ENCODE measurements at regions not wholly inside any gene's neighbourhood (a gene's known extent, or its start where the extent isn't known, plus 50 kb on each side); places are given as distances from the start of the nearest gene placed in this dataset.

DNA sequence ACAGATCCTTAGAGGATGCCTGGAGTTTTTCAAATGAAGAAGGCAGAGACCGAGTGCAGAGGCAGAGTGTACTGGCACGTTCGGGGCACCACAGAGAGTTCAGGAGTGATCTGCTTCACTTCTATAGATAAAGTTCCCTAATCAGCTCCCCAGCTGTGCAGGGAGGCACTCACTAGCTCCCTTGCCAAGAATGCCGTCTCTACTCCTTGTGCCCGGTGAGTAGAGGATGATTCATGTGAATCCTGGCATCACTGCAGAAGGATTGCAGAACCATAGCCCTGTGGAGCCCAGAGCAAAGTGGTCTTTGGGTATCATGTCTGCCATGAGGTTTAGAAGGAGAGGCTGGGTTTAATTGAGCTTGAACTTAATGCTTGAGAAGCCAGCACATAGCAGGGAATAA lies 510.1 kb upstream of the RAB6C start:
- Histone ChIP-seq H3K36me3 (ENCODE audit: low read depth, missing control alignments) (no peaks in the 10 kb centered on the region), H3K27ac (no peak overlapping the region), H3K4me3 (no peak overlapping the region), H3K27me3 (no peaks in the 10 kb centered on the region), H3K4me1 (no peaks in the 10 kb centered on the region), H3K9me3 (no peaks in the 10 kb centered on the region)
- TF ChIP-seq, protein P1, sequence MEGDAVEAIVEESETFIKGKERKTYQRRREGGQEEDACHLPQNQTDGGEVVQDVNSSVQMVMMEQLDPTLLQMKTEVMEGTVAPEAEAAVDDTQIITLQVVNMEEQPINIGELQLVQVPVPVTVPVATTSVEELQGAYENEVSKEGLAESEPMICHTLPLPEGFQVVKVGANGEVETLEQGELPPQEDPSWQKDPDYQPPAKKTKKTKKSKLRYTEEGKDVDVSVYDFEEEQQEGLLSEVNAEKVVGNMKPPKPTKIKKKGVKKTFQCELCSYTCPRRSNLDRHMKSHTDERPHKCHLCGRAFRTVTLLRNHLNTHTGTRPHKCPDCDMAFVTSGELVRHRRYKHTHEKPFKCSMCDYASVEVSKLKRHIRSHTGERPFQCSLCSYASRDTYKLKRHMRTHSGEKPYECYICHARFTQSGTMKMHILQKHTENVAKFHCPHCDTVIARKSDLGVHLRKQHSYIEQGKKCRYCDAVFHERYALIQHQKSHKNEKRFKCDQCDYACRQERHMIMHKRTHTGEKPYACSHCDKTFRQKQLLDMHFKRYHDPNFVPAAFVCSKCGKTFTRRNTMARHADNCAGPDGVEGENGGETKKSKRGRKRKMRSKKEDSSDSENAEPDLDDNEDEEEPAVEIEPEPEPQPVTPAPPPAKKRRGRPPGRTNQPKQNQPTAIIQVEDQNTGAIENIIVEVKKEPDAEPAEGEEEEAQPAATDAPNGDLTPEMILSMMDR (IDR thresholded peaks at IDR 0.05) = no peak
- TF ChIP-seq POLR2A (IDR thresholded peaks at IDR 0.05) = no peak
- no peak for DNase-seq
- intact Hi-C loops (cut with DNase I; ENCODE audit: low total_unique reads) = no loop called here
- 59 to 64% methylated on average over 5 of the region's 5 CpGs for WGBS, 2 donors

GRCh38 chr2:129469871-129470270 lies 509.6 kb upstream of the RAB6C start:
- Histone ChIP-seq H3K27me3 (no peaks in the 10 kb centered on the region), H3K36me3 (ENCODE audit: low read depth, missing control alignments) (no peaks in the 10 kb centered on the region), H3K4me1 (no peaks in the 10 kb centered on the region), H3K27ac (no peak overlapping the region), H3K9me3 (no peaks in the 10 kb centered on the region), H3K4me3 (no peak overlapping the region)
- TF ChIP-seq, protein P1 (IDR thresholded peaks at IDR 0.05) = no peak
- no peak for TF ChIP-seq POLR2A (IDR thresholded peaks at IDR 0.05)
- 76 to 82% methylated on average over 5 of the region's 5 CpGs for whole genome bisulfite sequencing, 2 donors
- no peak for DNase-seq
- intact Hi-C loops (cut with DNase I; ENCODE audit: low total_unique reads) = no loop called here

DNA sequence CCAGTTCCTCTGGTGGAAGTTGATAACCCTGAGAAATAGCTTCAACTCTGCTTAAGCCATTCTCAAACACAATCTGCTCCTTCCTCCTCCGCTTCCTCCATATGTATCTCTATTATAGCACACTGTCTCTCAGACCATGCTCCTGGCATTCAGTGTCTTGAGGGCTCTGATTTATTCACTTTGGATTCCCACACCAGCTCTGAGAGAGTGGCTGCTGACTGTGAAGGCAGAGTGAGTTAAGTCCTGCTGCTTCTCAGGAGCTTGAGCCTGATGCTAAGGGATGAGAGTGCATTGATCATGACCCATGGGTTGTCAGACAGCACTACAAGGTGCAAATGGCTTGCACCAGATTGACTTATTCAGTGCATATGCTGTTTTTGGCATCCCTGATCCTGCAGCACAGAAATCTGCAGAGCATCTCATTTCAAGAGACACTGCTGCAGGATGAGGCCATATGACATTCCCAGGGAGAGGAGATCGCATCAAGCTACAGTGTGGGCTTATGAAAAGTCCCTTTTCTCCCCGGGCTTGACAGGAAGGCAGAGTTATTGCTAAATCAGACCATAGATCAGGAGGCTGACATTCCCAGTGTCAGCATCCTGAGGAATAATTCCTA lies 500.5 kb upstream of the RAB6C start:
- no peaks in the 10 kb centered on the region for H3K4me1 ChIP-seq
- H3K4me3 ChIP-seq = no peak overlapping the region
- H3K36me3 ChIP-seq (ENCODE audit: low read depth, missing control alignments) = no peaks in the 10 kb centered on the region
- TF ChIP-seq POLR2A (IDR thresholded peaks at IDR 0.05) = no peak
- TF ChIP-seq, protein P1 (IDR thresholded peaks at IDR 0.05) = no peak
- no peak for DNase-seq
- no peaks in the 10 kb centered on the region for H3K27me3 ChIP-seq
- WGBS, 2 donors = 75 to 90% methylated on average over 3 of the region's 3 CpGs
- H3K27ac ChIP-seq = no peak overlapping the region
- intact Hi-C loops (cut with DNase I; ENCODE audit: low total_unique reads) = no loop called here
- H3K9me3 ChIP-seq = no peaks in the 10 kb centered on the region

GRCh38 chr2:129479892-129480291 lies 499.6 kb upstream of the RAB6C start:
- Histone ChIP-seq H3K27ac (no peak overlapping the region), H3K9me3 (no peaks in the 10 kb centered on the region), H3K4me3 (no peak overlapping the region), H3K27me3 (no peaks in the 10 kb centered on the region), H3K4me1 (no peaks in the 10 kb centered on the region), H3K36me3 (ENCODE audit: low read depth, missing control alignments) (no peaks in the 10 kb centered on the region)
- intact Hi-C loops (cut with DNase I; ENCODE audit: low total_unique reads) = no loop called here
- 72 to 78% methylated on average over 7 of the region's 7 CpGs for WGBS, 2 donors
- TF ChIP-seq POLR2A (IDR thresholded peaks at IDR 0.05) = no peak
- TF ChIP-seq, protein P1 (IDR thresholded peaks at IDR 0.05) = no peak
- no peak for DNase-seq

DNA sequence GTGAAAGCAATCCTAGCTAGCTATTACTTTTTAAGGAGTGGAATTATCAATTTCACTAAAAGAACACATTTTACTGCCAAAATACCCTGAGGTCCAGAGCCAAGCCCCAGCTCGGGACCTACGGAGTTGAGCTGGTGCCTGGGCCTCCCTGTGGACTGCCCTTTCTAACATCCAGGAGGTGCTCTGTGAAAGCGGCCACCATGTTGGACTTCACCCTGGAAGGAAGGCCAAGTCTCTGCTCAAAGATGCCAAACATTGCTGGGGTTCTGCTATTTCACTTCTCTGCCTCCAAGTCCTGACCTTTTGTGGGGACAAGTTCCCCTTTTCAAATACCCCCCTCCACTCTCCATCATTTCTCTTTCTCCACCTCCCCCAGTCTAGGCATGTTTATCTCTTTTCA lies 498.7 kb upstream of the RAB6C start:
- H3K36me3 ChIP-seq (ENCODE audit: low read depth, missing control alignments) = no peaks in the 10 kb centered on the region
- no peak overlapping the region for H3K4me3 ChIP-seq
- H3K27ac ChIP-seq = no peak overlapping the region
- intact Hi-C loops (cut with DNase I; ENCODE audit: low total_unique reads) = no loop called here
- H3K27me3 ChIP-seq = no peaks in the 10 kb centered on the region
- H3K4me1 ChIP-seq = no peaks in the 10 kb centered on the region
- 41 to 52% methylated on average over 3 of the region's 3 CpGs for WGBS, 2 donors
- DNase-seq = no peak
- TF ChIP-seq POLR2A (IDR thresholded peaks at IDR 0.05) = no peak
- TF ChIP-seq, protein P1 (IDR thresholded peaks at IDR 0.05) = no peak
- no peaks in the 10 kb centered on the region for H3K9me3 ChIP-seq

Data from testis (tissue), 2 donors.